Stomach (tissue), 8 donors: ENCODE measurements at regions not wholly inside any gene's neighbourhood (a gene's known extent, or its start where the extent isn't known, plus 50 kb on each side); places are given as distances from the start of the nearest gene placed in this dataset.

Experiments
- DNase-seq, 2 donors: peaks; one replicate each; pipeline versions ENCODE4 v3.0.0 to v3.0.0-alpha.2; 2013 to 2019
- H3K27ac ChIP-seq, 5 donors: fragments of 200-600 bp in 4 of 5; sonication (generic) in 4 of 5; one replicate each; pipeline ENCODE4 v1.5.1; 2013 to 2019; ENCODE audit warnings: mild to moderate bottlenecking in 1 of 5, moderate library complexity in 1 of 5
- H3K27me3 ChIP-seq, 3 donors: fragments of 200-600 bp; sonication (generic); one replicate each; pipeline ENCODE4 v1.5.1; 2017 to 2019; ENCODE audit warnings: mixed run types in 1 of 3
- H3K36me3 ChIP-seq, 4 donors: fragments of 200-600 bp; sonication (generic); 1 replicate in 3 of 4; 2 replicates in 1 of 4; pipeline ENCODE4 v1.5.1; 2016 to 2019
- H3K4me1 ChIP-seq, 4 donors: fragments of 200-600 bp; sonication (generic); one replicate each; pipeline ENCODE4 v1.5.1; 2016 to 2019
- H3K4me3 ChIP-seq, 4 donors: fragments of 200-600 bp; sonication (generic) in 3 of 4; one replicate each; pipeline ENCODE4 v1.5.1; 2016 to 2019; ENCODE audit warnings: mild to moderate bottlenecking in 1 of 4
- H3K9me3 ChIP-seq, 4 donors: fragments of 200-600 bp; sonication (generic); one replicate each; pipeline ENCODE4 v1.5.1; 2016 to 2019
- EP300 ChIP-seq: sonication (generic); formaldehyde crosslinking; IDR thresholded peaks from one replicate; pipeline ENCODE4 v1.6.1; 2017; ENCODE audit warnings: antibody characterized with exemption
- POLR2A ChIP-seq, 4 donors: fragments of 450-650 bp; IDR thresholded peaks; one replicate each; pipeline ENCODE4 v1.6.1; 2016; ENCODE audit warnings: antibody characterized with exemption in 4 of 4, control low read depth in 2 of 4, mild to moderate bottlenecking in 1 of 4, moderate library complexity in 1 of 4
- POLR2AphosphoS5 ChIP-seq, 3 donors: sonication (generic); formaldehyde crosslinking; IDR thresholded peaks; one replicate each; pipeline ENCODE4 v1.6.1; 2016; ENCODE audit warnings: antibody characterized with exemption in 3 of 3
- WGBS, 5 donors: extraction: QIAGEN DNeasy Blood & Tissue Kit in 3 of 5; methylation state at CpG; one replicate each; pipeline versions ENCODE4 v1.1.5 to v1.1.7; 2013 to 2018; 5-methylcytosine and 5-hydroxymethylcytosine counted together
- intact Hi-C: fragments of 100-400 bp; cut with DNase I; formaldehyde crosslinking; loops from one replicate; pipeline ENCODE4 v1.15.1; 2023; ENCODE audit warnings: low total_unique reads
- TF ChIP-seq, protein P1 (sequence below), 7 experiments: fragments of 450-650 bp in 4 of 7; fragments of 200-600 bp in 3 of 7; sonication (generic) in 3 of 7; IDR thresholded peaks; one replicate each; pipeline ENCODE4 v1.5.1; 2016 to 2019; ENCODE audit warnings: antibody characterized with exemption in 7 of 7, control low read depth in 2 of 7, mild to moderate bottlenecking in 1 of 7
- donor health status: healthy with polysubstance abuse.
- donor health status: Bipolar disorder and iron deficiency.
- donor health status: healthy.

DNA sequence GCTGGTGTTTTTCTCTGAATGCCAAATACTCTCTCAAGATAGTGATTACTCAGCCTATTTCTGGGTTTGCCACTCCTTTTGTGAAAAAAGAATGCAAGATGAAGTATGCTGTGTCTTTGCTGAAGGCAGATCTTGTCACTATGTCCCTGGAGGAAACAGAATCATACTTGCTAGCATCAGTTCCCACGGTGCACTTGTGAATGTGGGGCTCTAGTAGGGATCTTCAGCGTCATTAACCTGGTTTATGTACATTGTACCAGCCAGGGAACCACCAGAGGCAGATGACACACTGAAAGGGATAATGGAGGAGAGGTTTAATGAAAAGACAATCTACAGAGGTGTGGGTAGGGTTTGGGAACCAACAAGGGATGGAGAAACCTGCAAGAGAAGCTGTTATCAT lies 131.0 kb upstream of the CXCR4 start:
- Histone ChIP-seq H3K4me3 (no peak overlapping the region), H3K36me3 (no peaks in the 10 kb centered on the region), H3K9me3 (no peaks in the 10 kb centered on the region), H3K27ac (no peak overlapping the region), H3K27me3 (no peaks in the 10 kb centered on the region), H3K4me1 (peaks cover 6 to 20% (median 13%) of the 10 kb centered on the region in 4 donors)
- no peak for TF ChIP-seq EP300
- no peak for TF ChIP-seq POLR2A (IDR thresholded peaks at IDR 0.05)
- TF ChIP-seq, protein P1, sequence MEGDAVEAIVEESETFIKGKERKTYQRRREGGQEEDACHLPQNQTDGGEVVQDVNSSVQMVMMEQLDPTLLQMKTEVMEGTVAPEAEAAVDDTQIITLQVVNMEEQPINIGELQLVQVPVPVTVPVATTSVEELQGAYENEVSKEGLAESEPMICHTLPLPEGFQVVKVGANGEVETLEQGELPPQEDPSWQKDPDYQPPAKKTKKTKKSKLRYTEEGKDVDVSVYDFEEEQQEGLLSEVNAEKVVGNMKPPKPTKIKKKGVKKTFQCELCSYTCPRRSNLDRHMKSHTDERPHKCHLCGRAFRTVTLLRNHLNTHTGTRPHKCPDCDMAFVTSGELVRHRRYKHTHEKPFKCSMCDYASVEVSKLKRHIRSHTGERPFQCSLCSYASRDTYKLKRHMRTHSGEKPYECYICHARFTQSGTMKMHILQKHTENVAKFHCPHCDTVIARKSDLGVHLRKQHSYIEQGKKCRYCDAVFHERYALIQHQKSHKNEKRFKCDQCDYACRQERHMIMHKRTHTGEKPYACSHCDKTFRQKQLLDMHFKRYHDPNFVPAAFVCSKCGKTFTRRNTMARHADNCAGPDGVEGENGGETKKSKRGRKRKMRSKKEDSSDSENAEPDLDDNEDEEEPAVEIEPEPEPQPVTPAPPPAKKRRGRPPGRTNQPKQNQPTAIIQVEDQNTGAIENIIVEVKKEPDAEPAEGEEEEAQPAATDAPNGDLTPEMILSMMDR (IDR thresholded peaks at IDR 0.05) = no peak
- no peak for TF ChIP-seq POLR2AphosphoS5 (IDR thresholded peaks at IDR 0.05)
- intact Hi-C loops = no loop called here
- 72 to 91% (median 82%) methylated on average over 2 of the region's 2 CpGs for WGBS, 5 donors
- no peak for DNase-seq

GRCh38 chr2:136248242-136248641 lies 130.3 kb upstream of the CXCR4 start:
- no peak overlapping the region for H3K4me3 ChIP-seq
- no peaks in the 10 kb centered on the region for H3K9me3 ChIP-seq
- intact Hi-C loops = no loop called here
- H3K36me3 ChIP-seq = no peaks in the 10 kb centered on the region
- no peaks in the 10 kb centered on the region for H3K27me3 ChIP-seq
- no peak for DNase-seq
- no peak overlapping the region for H3K27ac ChIP-seq
- WGBS, 5 donors = 41 to 56% (median 48%) methylated on average over 2 of the region's 2 CpGs
- TF ChIP-seq POLR2A (IDR thresholded peaks at IDR 0.05) = no peak
- H3K4me1 ChIP-seq = peaks cover 6 to 20% (median 13%) of the 10 kb centered on the region in 4 donors

DNA sequence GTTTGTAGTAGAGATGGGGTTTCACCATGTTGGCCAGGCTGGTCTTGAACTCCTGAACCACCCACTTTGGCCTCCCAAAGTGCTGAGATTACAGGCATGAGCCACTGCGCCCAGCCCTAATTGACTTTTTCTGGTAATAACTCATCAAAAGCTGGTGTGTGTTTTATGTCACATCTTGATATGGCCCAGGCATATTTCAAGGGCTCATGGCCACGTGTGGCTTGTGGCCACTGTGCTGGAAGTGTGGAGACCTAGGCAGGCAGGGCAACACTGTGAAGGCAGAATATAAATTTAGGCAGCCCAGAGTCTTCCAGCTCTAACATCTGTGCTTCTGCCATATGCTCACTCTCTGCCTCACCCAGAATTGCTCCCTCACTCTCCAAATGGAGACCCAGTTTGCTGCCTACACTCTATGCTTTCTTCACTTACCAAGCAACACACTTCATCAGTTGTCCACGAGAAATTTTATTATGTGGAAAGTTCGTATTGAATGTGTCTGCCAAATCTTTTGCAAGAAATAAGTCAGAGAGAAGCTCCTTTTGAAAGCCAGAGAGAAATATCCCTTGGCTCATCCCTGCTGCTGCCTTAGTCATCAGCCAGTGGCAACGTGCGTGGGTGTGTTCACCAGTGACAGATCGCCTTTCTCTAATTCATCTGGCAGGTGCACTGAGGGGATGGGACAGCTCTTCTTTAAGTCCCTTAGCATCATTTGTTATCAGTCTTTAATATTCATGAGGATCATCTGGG lies 129.4 kb upstream of the CXCR4 start:
- Histone ChIP-seq H3K4me3 (no peak overlapping the region), H3K27ac (peak overlapping the region in 3 of 5 donors; percentile 18 to 23 (median 20)), H3K9me3 (no peaks in the 10 kb centered on the region), H3K4me1 (peaks cover 6 to 20% (median 13%) of the 10 kb centered on the region in 4 donors), H3K27me3 (no peaks in the 10 kb centered on the region), H3K36me3 (no peaks in the 10 kb centered on the region)
- TF ChIP-seq POLR2A (IDR thresholded peaks at IDR 0.05) (no peak), POLR2AphosphoS5 (IDR thresholded peaks at IDR 0.05) (no peak), EP300 (no peak)
- TF ChIP-seq, protein P1 (IDR thresholded peaks at IDR 0.05) = no peak
- 62 to 79% (median 70%) methylated on average over 7 of the region's 7 CpGs for WGBS, 5 donors
- intact Hi-C loops = no loop called here
- no peak for DNase-seq

DNA sequence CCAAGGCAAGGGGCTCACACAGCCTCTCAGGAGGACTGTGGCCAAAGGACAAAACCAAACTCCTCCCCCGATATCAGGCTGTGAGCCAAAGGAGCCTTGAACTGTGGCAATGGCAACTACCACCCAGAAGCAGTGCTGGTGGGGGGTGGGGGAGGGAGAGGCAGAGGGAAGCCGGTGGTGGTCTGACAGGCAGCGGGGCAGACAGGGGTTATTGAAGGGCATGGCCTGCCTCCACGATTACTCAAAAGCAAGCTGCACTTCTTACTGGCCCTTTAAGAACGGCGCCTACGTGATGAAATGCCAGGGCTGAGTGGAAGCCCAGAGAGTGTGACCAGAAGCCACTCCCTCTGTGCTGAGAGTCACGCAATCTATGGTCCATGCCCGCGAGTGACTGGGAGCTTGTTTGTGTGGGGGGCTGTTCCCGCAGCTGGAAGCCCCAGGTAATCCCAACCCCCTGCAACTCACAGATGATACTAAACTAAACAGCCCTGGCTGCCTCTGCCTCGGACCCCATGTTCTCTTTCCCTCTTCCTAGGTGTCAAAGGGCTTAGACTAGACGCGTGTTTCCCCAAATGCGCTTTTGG lies 128.2 kb upstream of the CXCR4 start:
- peak; percentile 56 to 84 for DNase-seq
- H3K36me3 ChIP-seq = no peaks in the 10 kb centered on the region
- no peak for TF ChIP-seq POLR2AphosphoS5 (IDR thresholded peaks at IDR 0.05)
- no peak for TF ChIP-seq POLR2A (IDR thresholded peaks at IDR 0.05)
- H3K4me1 ChIP-seq = peaks cover 6 to 15% (median 13%) of the 10 kb centered on the region in 4 donors
- no peak overlapping the region for H3K27ac ChIP-seq
- WGBS, 5 donors = 30 to 39% (median 33%) methylated on average over 13 to 15 of the region's 15 CpGs
- H3K4me3 ChIP-seq = no peak overlapping the region
- H3K27me3 ChIP-seq = no peaks in the 10 kb centered on the region
- H3K9me3 ChIP-seq = no peaks in the 10 kb centered on the region
- intact Hi-C loops = no loop called here

- H3K27ac ChIP-seq = no peak overlapping the region
Measured at GRCh38 chr2:136245211-136245610, 127.3 kb upstream of the CXCR4 start.

More at GRCh38 chr2:136245211-136245610, 127.3 kb upstream of the CXCR4 start:
- no peaks in the 10 kb centered on the region for H3K27me3 ChIP-seq
- peaks cover 6 to 14% (median 12%) of the 10 kb centered on the region in 4 donors for H3K4me1 ChIP-seq
- intact Hi-C loops = no loop called here
- no peak for DNase-seq
- no peak overlapping the region for H3K4me3 ChIP-seq
- no peaks in the 10 kb centered on the region for H3K9me3 ChIP-seq
- no peaks in the 10 kb centered on the region for H3K36me3 ChIP-seq
- 90 to 96% (median 95%) methylated on average over 8 of the region's 8 CpGs for WGBS, 5 donors
- TF ChIP-seq POLR2A (IDR thresholded peaks at IDR 0.05) = no peak
- TF ChIP-seq, protein P1 (IDR thresholded peaks at IDR 0.05) = no peak
- TF ChIP-seq POLR2AphosphoS5 (IDR thresholded peaks at IDR 0.05) = no peak
- no peak for TF ChIP-seq EP300
